WTC11 (cell line): ENCODE measurements at regions not wholly inside any gene's neighbourhood (a gene's known extent, or its start where the extent isn't known, plus 50 kb on each side); places are given as distances from the start of the nearest gene placed in this dataset.

Experiments
- ATF3 ChIP-seq: sonication (generic); formaldehyde crosslinking; conservative IDR thresholded peaks from 2 replicates; pipeline ENCODE4 v1.8.1; 2022; ENCODE audit warnings: mild to moderate bottlenecking, missing genetic modification reagents
- CREB1 ChIP-seq: sonication (generic); formaldehyde crosslinking; IDR thresholded peaks from 2 replicates; pipeline ENCODE4 v1.8.0; 2023; ENCODE audit warnings: mild to moderate bottlenecking, missing genetic modification reagents
- ZNF532 ChIP-seq: fragments of 250-450 bp; sonication (Bioruptor Pico); IDR thresholded peaks from 2 replicates; pipeline ENCODE4 v1.9.0; 2021; ENCODE audit warnings: mild to moderate bottlenecking, borderline replicate concordance

DNA sequence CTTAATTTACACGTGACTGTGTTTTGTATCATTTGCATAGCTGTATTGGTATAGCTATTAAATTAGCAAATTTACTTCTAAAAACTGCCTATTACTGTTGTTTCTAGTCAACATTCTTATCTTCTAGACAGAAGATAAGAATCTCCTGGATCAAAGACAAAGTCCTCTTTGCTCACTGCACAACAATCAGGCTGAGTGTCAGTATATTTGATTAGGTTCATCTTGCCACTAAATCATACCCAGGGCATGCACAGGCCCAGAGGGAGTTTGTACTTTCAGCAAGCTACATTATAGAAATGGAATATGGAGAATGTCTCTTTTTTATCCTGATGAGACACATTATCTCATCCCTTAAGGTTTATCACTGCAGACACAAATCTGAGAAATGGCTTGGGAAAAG is 579.1 kb downstream of the SLCO4C1 start:
- no peak for TF ChIP-seq ATF3 (CRISPR knock-in tag)
- no peak for TF ChIP-seq CREB1 (CRISPR knock-in tag)
- TF ChIP-seq ZNF532 (CRISPR knock-in tag), result no peak
